GM20431 (cell line): ENCODE measurements at regions not wholly inside any gene's neighbourhood (a gene's known extent, or its start where the extent isn't known, plus 50 kb on each side); places are given as distances from the start of the nearest gene placed in this dataset.

ENCODE experiments used
- in situ Hi-C: fragments of 300-500 bp; cut with MseI, MboI; formaldehyde crosslinking; loops from one replicate; pipeline ENCODE4 v1.15.0; 2020; ENCODE audit warnings: low sequenced_read_pairs; ENCODE audit not compliant: unreplicated experiment

DNA sequence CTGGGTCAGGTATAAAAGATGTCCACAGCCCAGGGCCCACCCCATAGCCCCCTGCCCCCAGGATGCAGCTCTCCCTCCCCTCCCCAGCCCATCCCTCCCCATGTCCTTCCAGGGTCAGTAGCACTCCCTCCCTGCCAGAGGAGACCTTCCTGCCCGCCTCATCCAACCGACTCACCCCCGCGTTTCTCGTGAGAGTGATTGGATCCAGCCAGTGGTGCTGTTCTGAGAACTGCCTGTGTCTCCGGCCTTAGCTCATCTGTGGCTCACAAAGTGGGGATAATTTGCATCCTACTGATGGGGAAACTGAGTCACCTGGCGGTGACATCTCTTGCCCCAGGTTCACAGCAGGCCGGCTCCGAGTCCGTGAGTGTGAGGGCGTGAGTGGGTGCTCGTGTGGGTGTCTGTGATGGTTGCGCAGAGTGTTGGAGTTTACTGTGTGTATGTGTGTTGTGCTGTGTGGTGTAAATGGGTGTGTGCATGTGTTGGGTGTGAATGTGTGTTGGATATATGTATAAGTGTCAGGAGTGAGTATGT is 90.7 kb upstream of the GSE1 start:
- in situ Hi-C loops = no loop called here

DNA sequence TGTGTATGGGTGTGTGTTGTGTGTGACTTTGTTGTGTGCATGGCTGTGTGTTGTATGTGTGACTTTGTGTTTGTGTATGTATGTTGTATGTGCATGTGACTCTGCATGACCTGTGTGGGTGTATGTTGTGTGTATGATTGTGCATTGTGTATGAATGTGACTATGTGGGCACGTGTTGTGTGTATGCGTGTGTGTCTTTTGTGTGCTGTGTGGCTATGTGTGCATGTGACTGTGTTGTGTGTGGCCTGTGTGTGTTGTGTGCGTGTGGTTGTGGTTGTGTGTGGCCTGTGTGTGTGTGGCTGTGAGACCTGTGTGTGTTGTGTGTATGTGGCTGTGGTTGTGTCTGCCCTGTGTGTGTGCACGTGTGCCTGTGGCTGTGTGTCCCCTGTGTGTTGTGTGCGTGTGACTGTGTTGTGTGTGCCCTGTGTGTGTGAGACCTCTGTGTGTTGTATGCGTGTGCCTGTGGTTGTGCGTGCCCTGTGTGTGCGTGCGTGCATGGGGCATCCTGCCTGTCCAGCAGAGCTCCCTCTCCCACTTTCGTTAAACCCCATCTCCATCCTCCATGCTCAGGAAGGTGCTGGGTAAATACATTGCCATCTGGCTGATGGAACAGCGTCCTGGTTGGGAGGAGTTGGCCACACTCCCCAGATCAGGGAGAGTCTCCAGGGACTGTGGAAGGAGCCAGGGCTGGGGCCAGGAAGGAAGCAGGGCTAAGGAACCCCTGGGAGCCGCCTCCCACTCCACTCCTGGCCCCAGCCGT is 90.1 kb upstream of the GSE1 start:
- in situ Hi-C loops = no loop called here

DNA sequence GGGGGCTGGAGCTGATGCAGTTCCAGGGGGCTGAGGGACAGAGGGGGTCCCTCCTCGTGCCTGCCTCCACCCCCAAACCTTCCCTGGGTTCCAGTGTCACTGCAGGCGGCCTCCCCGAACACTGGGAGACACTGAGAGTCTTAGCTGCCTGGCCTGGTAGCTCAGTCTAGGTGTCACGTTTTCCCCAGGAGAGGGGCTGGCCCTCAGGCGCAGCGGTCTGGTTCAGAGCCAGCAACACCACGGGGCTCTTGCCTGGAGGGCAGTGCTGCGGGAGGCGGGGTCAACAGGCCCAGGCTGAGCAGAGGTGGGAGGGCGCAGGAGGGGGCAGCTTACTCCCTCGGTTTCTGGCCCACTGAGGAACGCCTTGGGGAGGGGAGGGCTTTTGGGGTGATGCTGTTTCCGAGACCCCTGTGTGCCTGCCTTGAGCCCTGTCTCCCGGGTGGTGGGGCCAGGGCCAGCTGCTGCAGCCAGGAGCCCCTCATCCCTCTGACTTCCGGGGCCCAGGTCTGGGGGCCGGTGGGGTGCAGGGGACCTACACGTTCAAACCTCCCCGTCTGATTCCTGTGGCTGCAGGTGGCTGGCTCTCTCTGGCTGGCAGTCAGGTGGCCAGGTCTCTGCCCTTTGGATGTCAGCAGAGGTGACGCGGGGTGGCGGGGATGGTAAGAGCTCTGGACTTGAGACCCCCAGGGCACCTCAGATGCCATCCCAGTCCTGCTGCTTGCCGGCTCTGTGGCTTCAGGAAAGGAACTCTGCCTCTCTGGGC is 89.3 kb upstream of the GSE1 start:
- in situ Hi-C loops = no loop called here

DNA sequence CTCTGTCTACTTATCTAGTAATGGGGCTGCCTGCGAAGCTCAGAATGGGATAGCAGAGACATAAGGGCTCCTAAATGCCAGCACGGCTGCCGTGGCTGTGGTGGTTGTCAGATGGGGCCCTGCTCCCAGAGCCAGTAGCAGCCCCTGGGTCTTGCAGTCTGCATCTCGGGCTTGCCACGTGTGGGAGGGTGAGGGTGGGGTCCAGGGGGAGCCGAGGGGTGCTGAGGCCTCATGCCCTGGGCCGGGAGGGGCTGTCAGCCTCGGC is 88.8 kb upstream of the GSE1 start:
- in situ Hi-C loops = no loop called here

DNA sequence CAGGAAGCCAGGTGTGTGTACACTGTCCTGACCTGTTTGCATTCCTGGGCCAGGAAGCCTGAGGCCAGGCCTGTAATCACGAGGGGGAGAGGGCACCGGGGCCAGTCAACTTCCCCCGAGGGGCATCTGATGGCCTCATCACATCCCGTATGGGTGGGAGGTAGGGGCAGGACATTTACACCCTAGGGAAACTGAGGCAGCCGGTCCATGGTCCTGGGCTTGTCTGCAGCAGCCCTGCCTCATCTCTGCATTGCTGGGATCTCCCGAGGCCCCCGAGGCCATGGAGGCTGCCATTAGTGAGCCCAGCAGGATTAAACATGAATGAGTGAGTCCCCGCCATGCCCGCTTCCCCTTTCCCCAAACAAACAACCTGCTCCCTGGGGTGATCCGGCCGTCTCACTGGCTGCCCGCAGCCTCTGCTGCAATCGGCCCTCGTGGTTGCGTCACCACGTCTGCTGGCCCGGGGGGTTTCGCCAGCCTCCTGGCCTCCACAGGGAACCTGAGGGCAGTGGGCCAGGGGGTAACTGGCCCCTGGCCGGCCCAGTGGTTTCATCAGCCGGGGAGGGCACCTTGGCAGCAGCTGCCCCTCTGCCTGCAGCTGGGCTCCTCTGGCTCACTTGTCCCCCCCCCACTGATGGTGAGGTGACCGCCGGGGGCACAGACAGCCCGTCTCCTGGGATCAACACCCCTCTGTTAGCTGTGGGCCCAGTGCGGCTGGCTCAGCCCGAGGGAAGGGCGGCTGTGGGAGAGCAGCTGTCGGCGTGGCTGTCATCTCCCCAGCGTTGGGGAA is 88.3 kb upstream of the GSE1 start:
- in situ Hi-C loops = loop anchor here (25.0 kb wide), 1 partner anchor 88 kb away; no protein-coding TSS in a partner anchor

DNA sequence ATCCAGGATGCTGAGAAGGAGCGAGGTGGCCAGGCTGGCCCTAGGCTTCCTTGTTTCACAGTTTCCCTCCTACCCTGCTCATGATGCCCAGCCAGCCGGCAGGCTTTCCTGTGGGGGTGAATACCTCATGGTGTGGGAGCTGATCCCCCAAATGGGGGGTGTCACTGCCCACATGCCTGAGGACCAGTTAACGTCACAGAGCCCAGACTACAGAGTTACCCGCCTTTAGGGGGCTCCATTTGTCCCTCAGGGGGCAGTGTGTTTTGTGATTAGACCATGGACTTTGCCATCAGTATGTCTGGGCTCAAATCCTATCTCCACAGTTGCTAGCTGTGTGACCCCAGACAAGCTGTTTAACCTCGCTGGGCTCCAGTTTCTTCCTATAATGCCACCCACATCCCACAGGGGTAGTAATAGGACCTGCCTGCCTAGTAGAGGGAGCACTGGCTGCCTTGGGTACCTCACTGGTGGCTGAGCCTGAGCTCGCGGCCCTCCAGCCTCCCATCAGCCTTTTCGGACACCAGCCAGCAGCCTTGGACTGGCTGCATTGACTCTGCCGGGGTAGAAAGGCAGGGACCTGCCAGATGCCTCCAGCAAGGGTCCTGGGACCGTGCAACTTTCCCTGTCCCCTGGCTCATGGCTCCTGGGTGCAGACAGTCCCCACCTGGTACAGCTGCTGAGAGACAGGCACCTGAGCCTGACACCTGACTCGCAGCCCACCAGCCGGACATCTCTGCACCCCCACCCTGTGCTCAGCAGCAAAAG is 87.5 kb upstream of the GSE1 start:
- in situ Hi-C loops = loop anchor here (25.0 kb wide), 1 partner anchor 88 kb away; no protein-coding TSS in a partner anchor

DNA sequence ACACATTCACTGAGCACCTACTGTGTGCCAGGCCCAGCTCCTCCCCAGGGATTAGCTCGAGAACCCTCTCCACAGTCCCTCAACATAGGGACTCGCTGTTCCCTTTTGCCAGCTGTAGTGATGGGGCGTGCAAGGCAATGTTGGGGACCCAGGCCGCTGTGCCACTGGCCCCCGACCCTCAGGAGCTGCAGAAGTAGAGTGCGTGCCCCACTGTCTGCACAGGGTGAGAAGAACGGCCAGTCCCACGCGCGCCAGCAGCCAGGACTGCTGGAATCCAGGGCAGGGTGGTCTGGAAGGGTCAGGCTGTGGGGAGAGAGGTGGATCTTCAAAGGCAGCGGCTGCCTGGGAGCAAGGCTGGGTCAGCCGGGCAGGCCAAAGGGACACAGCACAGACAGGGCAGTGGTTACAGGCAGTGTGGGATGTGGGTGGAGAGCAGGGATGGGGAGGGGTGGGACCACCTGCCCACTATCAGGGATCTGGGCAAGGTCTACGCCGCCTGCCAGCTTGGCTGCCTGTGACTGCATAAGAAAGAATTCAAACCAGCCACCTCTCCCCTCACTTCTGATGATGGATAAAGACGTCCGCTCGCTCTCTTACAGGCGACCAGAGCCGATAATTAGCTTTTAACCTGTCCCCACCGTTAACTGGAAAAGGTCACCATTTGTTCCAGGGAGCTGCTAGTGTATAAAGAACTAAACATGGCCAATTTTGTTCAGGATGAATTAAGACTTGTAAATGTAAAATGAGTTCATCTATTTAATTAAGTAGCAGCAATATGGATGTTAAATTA is 86.7 kb upstream of the GSE1 start:
- in situ Hi-C loops = loop anchor here (25.0 kb wide), 1 partner anchor 89 kb away; no protein-coding TSS in a partner anchor

DNA sequence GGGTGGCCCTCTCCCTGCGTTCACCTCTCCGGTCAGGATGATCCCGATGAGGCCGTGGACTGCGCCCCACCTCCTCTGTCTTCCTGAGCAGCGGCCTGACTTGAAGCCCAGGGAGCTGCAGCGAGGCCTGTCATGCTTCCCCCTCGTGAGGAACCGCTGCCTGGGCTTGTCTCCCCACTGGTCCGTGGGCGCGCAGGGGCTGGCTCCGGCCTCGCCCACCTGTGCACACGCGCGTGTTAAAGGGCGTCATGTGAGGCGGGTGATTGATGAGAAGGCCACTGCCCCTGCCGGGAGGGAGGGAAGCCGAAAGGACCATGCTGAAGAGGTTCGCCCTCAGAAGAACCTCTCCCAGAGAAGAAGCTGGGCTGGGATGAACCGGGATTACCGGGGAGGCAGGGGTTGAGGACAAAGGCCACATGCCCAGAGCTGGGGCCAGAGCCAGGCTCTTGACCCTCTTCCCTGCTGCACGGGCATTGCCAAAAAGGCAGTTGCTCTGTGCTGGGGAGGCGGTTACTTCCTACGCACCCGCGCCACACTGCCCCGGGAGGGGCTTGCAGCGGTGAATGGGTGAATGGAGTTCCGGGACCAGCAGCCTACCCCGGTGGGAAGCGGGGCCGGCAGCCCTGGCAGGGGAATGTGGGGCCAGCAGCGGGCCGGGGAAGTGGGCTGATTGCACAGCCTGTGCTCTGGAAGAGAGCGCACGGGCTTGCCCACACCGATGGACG is 85.9 kb upstream of the GSE1 start:
- in situ Hi-C loops = loop anchor here (25.0 kb wide), 1 partner anchor 90 kb away; no protein-coding TSS in a partner anchor

DNA sequence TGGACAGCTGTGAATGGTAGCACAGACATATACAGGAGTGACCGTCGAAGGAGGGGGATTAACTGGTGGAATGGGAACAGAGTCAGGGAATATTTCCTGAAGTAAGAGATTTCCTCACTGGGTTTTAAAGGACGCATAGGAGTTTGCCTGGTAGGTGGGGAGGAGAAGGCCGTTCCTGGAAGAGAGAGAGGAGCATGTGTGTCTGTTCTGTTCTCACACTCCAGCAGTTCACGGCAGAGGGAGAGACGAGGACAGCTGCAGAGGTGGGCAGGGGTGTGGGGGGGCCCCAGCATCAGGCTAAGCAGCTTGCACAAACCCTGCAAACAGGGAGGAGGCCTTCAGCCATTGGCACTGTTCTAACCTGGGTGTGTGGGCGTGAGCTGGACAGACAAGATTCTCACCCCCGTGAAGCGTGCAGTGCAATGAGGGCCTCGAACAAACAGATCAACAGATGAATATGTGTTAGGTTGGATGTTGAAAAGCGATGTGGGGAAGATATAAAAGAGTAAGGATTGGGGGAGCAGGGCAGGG is 85.3 kb upstream of the GSE1 start:
- in situ Hi-C loops = loop anchor here (25.0 kb wide), 1 partner anchor 91 kb away; no protein-coding TSS in a partner anchor

DNA sequence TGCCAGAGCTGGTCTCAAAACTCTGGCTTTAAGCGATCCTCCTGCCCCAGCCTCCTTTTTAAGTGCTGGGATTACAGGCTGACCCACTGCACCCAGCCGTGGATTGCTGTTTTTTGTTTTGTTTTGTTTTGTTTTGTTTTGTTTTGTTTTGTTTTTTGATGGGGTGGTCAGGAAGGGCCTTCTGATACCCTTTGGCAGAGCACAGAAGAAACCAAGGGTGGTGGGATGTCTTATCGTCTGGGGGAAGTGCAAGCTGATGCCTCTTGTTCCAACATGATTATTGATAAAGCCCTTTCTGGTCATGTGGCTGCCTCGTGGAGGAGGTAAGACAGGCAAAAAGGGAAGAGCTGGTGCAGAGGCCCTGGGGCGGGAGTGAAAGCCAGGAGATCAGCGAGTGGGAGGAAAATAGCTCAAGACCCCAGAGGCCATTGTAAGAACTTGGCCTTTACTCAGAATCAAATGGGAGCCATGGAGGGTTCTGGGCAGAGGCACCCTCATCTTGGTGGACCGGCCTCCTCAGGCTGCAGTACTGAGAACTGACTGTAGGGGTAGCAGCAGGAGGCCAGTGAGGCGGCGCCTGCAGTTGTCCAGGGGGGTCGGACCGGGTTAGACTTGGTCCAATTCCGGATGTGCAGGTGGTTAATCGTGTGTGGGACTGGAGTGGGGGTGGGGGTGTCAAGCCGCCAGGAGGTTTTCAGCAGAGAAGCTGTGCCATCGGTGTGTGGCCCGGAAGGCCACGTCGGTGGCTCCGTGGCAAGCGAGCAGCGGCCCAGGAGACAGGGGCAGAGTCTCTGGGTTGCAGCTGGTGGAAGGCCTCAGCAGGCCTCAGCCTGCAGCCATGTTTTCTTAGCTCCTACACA is 84.4 kb upstream of the GSE1 start:
- in situ Hi-C loops = loop anchor here (25.0 kb wide), 1 partner anchor 91 kb away; no protein-coding TSS in a partner anchor

DNA sequence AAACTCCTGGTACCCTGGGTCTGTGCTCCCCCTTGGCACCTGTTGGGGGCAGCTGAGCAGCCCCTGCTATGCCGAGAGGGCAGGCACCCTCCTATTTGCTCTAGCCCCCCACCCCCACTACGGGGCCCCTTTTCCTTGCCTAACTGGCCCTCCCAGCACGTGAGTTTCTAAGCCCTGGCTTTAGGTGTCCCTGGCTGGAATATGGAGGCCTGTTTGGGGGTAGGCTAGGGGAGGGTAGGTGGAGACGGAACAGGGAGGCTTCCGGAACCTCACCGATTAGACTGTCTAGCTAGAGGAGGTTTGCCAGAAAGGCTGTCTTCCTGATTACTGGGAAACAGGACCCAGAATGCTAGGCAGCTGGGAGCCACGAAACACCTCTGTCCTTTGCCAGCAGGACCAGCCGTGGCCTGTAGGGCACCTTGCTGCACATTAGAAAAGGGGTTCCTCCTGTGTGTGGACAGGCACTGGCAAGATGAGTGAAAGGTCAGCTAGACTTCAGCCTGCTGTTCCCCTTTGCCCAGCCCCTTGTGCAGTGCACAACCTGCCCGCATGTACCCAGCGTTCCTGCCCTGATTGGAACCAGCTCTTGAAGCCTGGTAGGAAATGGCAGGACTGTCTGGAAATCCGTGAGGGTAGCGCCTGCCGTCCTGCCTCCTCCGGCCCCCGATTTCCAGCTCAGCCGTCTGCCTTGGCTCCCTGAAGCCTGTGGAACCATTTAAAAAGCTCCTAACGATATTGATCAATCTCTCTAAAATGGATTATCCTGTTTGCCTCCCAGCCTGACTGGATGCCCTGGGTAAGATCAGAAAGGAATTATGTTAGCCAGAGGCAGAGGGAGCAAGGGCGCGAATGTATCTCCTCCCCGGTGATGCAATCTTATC is 83.4 kb upstream of the GSE1 start:
- in situ Hi-C loops = loop anchor here (25.0 kb wide), 1 partner anchor 92 kb away; no protein-coding TSS in a partner anchor

DNA sequence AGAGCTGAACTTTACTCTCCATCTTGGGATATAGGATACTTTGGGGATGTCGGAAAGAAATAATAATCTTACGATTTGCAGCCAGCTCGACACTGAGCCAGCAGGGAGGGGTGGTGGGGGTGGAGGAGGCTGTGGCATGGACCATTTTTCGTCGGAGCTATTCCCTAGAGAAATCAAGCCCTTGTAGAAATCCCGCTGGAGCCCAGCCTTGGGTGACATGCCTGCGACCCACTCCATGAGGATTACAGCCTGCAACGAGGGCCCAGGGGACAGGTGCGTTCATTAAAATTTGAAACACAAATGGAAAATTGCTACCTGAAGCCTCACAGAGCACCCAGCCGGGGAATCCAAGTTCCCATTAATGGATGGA is 82.8 kb upstream of the GSE1 start:
- in situ Hi-C loops = loop anchor here (25.0 kb wide), 1 partner anchor 93 kb away; no protein-coding TSS in a partner anchor

DNA sequence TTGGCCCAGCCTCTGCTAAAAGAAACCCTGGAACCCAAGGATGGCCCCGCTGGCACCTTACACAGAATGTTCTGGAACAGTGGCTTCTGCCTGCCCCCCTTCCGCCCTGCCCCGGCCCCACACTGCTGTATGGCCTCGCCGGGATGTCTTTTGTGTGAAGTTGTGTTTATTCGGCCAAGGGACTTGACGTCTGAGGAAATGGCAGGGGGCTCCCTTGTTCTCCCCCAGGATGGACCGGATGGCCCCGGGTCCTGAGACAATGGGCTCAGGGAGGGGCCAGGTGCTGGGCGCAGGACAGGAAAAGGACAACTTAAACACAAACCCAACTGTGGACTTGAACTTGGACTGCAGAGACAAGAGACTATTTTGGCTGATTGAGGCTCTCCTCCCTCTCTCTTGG is 81.6 kb upstream of the GSE1 start:
- in situ Hi-C loops = loop anchor here (25.0 kb wide), 1 partner anchor 94 kb away; no protein-coding TSS in a partner anchor

DNA sequence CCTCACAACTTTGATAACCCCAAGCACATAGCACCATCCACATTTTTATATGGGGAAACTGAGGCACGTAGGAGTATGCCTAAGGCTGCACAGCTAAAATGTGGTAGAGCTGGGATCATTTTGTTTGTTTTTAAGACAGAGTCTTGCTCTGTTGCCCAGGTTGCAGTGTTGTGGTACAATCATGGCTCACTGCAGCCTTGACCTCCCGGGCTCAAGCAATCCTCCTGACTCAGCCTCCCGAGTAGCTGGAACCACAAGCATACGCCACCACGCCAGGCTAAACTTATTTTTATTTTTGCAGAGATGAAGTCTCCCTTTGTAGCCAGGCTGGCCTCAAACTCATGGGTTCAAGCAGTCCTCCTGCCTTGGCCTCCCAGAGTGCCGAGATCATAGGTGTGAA is 81.0 kb upstream of the GSE1 start:
- in situ Hi-C loops = loop anchor here (25.0 kb wide), 1 partner anchor 95 kb away; no protein-coding TSS in a partner anchor

DNA sequence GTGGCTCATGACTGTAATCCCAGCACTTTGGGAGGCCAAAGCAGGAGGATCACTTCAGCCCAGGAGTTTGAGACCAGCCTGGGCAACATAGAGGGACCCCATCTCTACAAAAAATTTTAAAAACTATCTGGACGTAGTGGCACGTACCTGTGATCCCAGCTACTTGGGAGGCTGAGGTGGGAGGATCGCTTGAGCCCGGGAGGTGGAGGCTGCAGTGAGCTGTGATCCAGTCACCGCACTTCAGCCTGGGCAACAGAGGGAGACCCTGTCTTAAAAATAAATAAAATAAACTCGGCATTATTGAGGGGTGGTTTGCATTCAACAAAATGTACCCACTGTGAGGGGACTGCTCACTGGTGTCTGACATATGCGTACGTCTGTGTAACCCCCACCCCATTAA is 79.5 kb upstream of the GSE1 start:
- in situ Hi-C loops = loop anchor here (25.0 kb wide), 1 partner anchor 96 kb away; no protein-coding TSS in a partner anchor
